Calu3 (cell line): ENCODE measurements at regions not wholly inside any gene's neighbourhood (a gene's known extent, or its start where the extent isn't known, plus 50 kb on each side); places are given as distances from the start of the nearest gene placed in this dataset.

Source experiments
- BruUV-seq: library from RNA; stranded (reverse); fragments of 400-500 nt; replicated peaks from 2 replicates; lab custom pipeline; 2021; lab: Mats Ljungman, UMichigan
- CTCF ChIA-PET: fragments of 300-600 bp; sonication (Branson Sonifier 250); formaldehyde crosslinking; loops from one replicate; lab custom pipeline; 2022; ENCODE audit warnings: antibody characterized with exemption; lab: Charles Lee
- DNase-seq: peaks from one replicate; pipeline ENCODE4 v3.0.0; 2022
- H3K27ac Mint-ChIP-seq: one replicate; pipeline ENCODE4 v1.8.0; 2022; ENCODE audit warnings: mixed read lengths; ENCODE audit not compliant: unreplicated experiment
- H3K27me3 Mint-ChIP-seq: one replicate; pipeline ENCODE4 v1.8.0; 2022; ENCODE audit warnings: mixed read lengths; ENCODE audit not compliant: unreplicated experiment
- H3K36me3 Mint-ChIP-seq: one replicate; pipeline ENCODE4 v1.8.0; 2022; ENCODE audit warnings: mild to moderate bottlenecking, moderate library complexity, mixed read lengths; ENCODE audit not compliant: insufficient read depth, unreplicated experiment
- H3K4me1 Mint-ChIP-seq: one replicate; pipeline ENCODE4 v1.8.0; 2022; ENCODE audit warnings: mild to moderate bottlenecking, low read depth, mixed read lengths; ENCODE audit not compliant: unreplicated experiment
- H3K4me3 Mint-ChIP-seq: one replicate; pipeline ENCODE4 v1.8.0; 2022; ENCODE audit warnings: mild to moderate bottlenecking, low read depth, moderate library complexity, mixed read lengths; ENCODE audit not compliant: unreplicated experiment
- H3K9me3 Mint-ChIP-seq: one replicate; pipeline ENCODE4 v1.8.0; 2022; ENCODE audit warnings: low read depth, mixed read lengths; ENCODE audit not compliant: unreplicated experiment
- CTCF ChIP-seq: fragments of 200-600 bp; IDR thresholded peaks from one replicate; pipeline ENCODE4 v1.8.0; 2022; ENCODE audit warnings: antibody characterized with exemption; ENCODE audit not compliant: unreplicated experiment
- intact Hi-C: fragments of 100-400 bp; cut with micrococcal nuclease; formaldehyde crosslinking; loops from one replicate; pipeline ENCODE4 v1.10.0; 2022; ENCODE audit not compliant: unreplicated experiment

- Mint-ChIP-seq H3K4me1 (peaks cover 21% of the 10 kb centered on the region), H3K9me3 (peaks cover 8% of the 10 kb centered on the region), H3K4me3 (no peak overlapping the region), H3K27me3 (no peaks in the 10 kb centered on the region), H3K36me3 (no peaks in the 10 kb centered on the region), H3K27ac (no peak overlapping the region)
- intact Hi-C loops = no loop called here
- DNase-seq = no peak
- CTCF ChIA-PET = no interaction called here
- BruUV-seq = no TSS peak
- TF ChIP-seq CTCF = no peak
These were observed 81.2 kb downstream of the SPCS3 start for GRCh38 chr4:176400816-176401461.

GRCh38 chr4:176404621-176405020 lies 84.9 kb downstream of the SPCS3 start:
- peaks cover 2% of the 10 kb centered on the region for H3K4me1 Mint-ChIP-seq
- BruUV-seq = no TSS peak
- H3K4me3 Mint-ChIP-seq = no peak overlapping the region
- H3K36me3 Mint-ChIP-seq = no peaks in the 10 kb centered on the region
- no peak overlapping the region for H3K27ac Mint-ChIP-seq
- H3K9me3 Mint-ChIP-seq = no peaks in the 10 kb centered on the region
- CTCF ChIA-PET = no interaction called here
- no peak for DNase-seq
- no peaks in the 10 kb centered on the region for H3K27me3 Mint-ChIP-seq
- no peak for TF ChIP-seq CTCF
- intact Hi-C loops = no loop called here

- intact Hi-C loops = no loop called here
- no TSS peak for BruUV-seq
- H3K27me3 Mint-ChIP-seq = no peaks in the 10 kb centered on the region
- H3K9me3 Mint-ChIP-seq = peaks cover 5% of the 10 kb centered on the region
- no peak overlapping the region for H3K4me3 Mint-ChIP-seq
- CTCF ChIA-PET = no interaction called here
- no peaks in the 10 kb centered on the region for H3K4me1 Mint-ChIP-seq
- no peak for DNase-seq
- H3K27ac Mint-ChIP-seq = no peak overlapping the region
- no peak for TF ChIP-seq CTCF
- H3K36me3 Mint-ChIP-seq = no peaks in the 10 kb centered on the region
These were observed 86.5 kb downstream of the SPCS3 start for GRCh38 chr4:176406297-176406696.

GRCh38 chr4:176406736-176407135 lies 87.0 kb downstream of the SPCS3 start:
- intact Hi-C loops = no loop called here
- no peak for DNase-seq
- H3K4me3 Mint-ChIP-seq = no peak overlapping the region
- CTCF ChIA-PET = no interaction called here
- H3K4me1 Mint-ChIP-seq = no peaks in the 10 kb centered on the region
- BruUV-seq = no TSS peak
- no peaks in the 10 kb centered on the region for H3K36me3 Mint-ChIP-seq
- TF ChIP-seq CTCF = no peak
- no peaks in the 10 kb centered on the region for H3K27me3 Mint-ChIP-seq
- H3K27ac Mint-ChIP-seq = no peak overlapping the region
- peaks cover 8% of the 10 kb centered on the region for H3K9me3 Mint-ChIP-seq
